ENCODE measurements at regions not wholly inside any gene's neighbourhood (a gene's known extent, or its start where the extent isn't known, plus 50 kb on each side); places are given as distances from the start of the nearest gene placed in this dataset.
"Not testable (repeated sequence)": the region's sequence is repeated elsewhere in the genome, so short reads cannot be mapped to it uniquely, and the experiment has no call there.

DNA sequence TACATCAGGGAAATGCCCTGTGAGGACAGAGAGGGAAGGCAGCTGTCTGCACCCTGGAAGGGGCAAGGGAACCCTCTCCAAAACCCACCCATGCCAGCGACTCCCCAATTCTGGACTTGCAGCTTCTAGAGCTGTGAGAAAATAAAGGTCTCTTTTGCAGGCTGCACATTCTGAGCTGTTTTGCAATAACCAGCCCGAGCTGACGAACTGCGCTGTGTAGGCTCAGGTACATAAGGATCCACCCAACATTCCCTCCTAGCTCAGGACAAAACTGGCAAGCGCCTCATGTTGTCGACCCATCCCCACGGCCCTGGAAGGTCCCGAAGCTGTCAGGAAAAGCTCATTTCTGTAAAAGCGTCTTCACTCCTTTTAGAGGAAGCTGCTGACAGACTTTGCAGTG lies 271.8 kb downstream of the CRLF2 start:
- no peak for DNase-seq

DNA sequence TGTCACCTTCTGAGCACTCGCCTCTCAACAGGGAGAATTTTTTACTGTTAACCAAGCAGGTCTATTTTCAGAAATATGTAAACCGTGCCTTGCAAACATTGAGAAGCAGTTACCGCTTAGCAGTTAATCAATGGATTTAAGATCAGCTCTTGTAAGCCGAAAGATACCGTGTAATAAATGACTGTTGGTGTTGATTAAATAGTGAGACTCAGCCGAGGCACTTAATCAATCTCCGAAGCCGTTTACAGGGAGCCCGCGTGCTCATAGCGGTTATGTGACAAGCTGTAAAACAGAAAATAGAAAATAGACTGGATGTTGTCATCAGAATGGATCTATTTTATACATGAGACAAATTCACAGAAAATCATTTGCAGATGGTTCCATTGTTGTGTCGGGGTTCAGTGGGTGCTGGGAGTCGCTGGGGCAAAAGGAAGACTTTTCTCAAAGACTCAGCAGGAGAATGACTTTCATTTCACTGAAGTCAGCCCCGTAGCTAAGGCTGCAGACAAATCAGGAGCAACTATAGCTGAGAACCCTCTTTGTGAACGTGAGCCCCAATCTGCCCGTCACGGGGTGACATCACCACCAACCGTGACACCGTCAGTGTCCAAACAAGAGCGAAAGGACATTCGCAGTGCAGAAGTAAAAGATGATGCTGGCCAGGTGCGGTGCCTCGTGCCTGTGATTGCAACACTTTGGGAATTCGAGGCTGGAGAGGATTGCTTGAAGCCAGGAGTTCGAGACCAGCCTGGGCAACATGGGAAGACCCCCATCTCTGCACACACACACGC lies 275.3 kb downstream of the CRLF2 start:
- no peak for DNase-seq

DNA sequence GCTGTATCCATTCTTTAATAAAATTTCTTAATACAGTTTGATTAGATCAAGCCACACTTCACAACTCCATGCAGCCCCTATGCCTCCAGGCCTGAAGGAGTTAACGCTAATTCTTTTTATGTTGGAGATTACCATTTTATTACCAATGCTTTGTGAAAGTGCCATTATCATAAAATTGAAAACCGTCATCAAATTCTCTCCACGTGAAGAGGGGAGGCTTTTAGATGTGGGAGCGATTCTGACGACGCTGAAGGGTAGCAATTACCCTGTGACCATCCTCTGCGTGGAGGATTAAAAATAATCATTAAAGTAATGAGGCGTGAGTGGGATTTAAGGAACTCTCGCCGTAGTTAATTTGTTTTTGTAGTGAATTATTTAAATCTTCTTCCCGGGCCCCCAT lies 278.8 kb downstream of the CRLF2 start:
- DNase-seq = no peak

DNA sequence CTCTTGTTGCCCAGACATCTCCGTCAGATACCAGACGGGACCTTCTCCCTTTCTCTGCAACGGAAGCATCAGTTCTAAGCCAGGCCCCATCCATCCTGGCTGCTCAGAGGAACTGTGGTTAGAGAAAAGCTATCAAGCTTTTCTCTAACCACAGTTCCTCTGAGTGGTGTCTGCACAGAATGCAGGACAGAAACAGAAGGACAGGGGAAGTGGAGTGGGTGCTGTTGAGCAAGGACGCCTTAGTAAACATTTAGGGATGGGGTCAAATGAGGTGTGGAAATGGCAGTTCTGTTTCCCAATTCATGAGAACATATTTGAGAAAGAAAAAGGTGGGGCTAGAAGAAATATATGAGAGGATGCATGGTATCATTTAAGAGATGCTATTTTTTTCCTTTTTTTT lies 283.8 kb downstream of the CRLF2 start:
- no peak for DNase-seq

DNA sequence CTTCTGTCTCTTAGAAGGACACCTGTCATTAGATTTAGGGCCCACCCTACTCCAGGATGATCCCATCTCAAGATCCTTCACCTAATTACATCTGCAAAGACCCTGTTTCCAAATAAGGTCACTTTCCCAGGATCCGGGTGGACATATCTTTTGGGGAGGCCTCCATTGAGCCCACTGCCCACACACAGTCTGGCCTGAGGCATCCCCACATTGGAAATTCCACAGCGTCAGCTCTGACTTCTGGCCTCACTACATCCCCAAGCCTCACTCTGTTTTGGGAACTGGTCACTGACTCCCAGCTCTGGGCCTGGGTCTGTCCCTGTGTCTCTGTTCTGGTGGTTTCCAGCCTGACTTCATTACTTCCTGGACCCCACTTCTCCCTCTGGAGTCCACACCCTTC lies 285.5 kb downstream of the CRLF2 start:
- DNase-seq = no peak

DNA sequence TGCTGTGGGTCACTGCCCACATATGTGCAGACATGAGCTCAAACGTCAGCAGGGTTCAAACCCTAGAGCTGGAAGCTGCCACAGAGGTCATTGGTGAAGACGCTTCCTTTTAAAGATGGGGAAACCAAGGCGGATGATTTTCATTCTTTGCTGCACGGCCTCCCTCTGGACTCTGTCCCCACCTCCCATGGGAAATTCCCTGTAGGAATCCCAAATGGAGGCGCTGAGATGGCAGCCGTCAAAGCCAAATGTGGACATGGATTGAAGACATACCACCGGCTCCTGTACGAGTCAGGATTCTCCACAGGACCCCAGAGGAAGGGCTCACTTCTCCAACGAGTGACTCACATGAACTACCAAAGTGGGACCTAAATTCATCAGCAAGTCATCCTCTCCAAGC lies 286.4 kb downstream of the CRLF2 start:
- DNase-seq = no peak

DNA sequence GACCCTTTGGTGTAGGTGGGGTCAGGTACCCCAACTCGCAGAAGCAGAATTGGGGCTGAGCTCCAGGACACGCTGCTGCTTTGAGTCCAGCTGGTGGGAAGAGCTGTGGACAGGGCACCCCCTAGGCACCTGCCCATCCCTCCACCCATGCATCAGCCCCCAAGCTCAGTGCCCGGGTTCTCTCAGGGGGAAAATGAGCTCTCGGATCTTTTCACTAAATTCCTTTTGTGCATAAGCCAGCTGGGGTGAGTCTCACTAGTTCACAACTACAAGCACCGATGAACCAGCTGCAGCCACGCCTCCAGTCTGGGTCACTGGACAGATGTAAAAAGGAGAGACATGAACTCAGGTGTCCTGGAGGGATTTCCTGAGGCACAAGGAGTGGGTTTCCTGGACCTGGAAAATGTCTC lies 286.8 kb downstream of the CRLF2 start:
- no peak for DNase-seq

DNA sequence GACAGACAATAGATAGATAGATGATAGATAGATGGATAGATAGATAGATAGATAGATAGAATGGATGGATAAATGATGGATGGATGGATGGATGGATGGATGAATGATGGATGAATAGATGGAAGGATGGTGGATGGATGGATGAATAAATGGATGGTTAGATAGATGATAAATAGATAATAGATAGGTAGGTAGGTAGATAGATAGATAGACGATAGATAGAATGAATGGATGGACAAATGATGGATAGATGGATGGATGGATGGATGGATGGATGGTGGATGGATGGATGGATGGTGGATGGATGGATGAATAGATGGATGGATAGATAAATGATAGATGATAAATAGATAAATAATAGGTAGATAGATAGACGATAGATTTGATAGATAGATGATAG lies 287.4 kb downstream of the CRLF2 start:
- no peak for DNase-seq

DNA sequence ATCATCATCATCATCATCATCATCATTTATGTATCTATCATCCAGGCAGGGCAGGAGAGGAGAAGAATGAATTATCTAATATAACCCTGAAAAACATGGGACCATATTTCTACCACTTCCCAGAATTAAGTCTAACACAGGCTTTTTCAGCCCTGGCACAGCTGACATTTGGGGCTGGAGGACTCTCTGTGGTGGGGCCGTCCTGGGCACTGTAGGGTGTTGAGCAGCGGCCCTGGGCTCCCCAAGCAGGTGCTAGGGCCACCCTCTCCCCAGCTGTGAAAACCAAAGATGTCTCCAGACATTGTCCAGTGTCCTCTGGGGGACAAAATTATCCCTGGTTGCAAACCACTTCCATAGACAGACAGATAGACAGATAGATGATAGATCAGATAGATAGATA lies 288.4 kb downstream of the CRLF2 start:
- no peak for DNase-seq

DNA sequence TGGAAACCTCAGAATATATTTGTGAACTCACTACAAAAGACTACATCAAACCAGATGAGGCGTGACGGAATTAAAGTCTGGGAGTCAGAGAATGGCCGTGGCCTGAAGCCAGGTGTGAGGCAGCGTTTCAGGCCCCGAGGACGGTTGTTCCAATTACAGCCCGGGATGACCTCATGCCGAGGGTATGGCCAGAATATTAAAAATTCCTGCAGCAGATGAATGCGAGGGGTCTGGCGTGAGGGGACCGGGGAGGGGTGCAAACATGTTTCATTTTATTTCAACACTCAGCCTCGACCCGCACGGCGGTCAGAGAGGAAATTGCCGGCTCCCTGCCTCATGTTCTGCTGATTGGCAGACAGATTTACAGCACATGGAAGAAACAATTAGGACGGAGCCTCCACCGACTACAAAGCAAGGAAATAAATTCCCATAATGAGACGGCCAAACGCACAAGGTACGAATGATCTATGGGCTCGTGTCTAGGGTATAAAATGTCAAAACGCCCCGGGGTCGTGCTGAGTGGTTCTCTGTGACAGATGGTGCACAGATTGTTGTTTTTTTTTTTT lies 289.7 kb downstream of the SHOX start:
- DNase-seq = no peak

DNA sequence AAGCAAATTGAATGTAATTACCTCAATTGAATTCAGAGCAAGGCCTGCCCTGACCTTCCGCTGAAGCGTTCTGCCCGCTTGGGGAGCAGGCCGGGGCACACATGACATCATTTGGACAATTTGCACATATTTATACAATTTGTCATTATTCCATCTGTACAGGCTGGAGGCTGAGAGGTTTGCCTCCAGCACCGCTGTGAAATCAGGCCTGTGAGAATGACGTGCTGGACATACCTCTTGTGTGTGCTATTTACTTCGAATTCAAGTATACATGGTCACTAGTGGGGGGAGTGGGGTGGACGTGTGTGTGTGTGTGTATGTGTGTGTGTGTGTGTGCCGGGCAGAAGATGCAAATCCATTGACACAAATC lies 285.6 kb downstream of the SHOX start:
- no peak for DNase-seq

DNA sequence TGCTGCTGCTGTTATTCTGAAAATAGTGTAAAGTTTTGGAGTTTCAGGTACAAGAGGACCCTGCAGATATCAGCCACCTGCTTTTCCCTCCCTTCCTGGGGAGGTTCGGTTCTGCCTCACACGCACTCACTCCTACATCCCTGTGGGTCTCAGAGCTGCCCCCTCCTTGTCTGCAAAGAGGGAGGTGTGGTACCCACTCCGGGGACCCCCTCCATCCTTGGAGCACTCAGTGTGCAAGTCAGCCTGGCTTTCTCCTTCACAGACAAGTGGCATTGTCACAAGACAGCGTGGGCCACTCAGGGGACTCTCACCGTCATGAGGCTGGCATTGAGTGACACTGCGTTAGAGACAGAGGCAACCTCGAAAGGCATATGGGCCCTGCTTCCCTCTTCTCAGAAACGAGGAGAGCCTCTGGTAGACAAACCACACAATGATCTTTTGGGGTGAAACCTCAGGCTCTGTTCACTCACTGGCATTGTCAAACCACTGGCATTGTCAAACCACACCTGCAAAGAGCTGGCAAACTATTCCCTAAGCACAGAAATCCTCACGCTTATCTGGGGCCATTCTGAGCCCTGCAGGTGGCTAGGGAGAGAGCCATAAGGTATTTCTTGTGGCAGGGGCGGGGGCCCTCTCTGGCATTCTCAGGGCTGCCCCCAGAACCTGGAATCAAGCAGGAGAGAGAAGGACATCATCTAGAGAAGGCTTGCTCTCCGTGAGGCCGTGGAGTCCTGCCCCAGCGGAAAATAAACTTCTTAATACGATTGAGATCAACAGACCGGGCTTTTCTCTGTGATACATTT lies 285.0 kb downstream of the SHOX start:
- no peak for DNase-seq

DNA sequence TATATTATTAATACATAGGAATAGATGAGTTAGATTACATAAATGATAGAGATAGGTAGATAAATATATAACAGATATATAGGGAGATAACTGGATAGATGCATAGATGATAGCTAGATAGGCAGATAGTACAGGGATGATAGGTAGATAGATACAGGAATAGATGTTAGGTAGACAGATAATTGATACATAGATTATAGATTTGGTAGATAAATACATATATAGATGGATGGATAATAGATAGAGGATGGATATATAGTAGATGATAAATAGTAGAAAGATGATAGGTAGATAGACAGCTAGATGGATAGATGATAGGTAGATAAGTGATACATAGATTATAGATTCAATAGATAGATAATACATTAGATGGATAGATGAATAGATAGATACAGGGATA lies 283.6 kb downstream of the SHOX start:
- no peak for DNase-seq

DNA sequence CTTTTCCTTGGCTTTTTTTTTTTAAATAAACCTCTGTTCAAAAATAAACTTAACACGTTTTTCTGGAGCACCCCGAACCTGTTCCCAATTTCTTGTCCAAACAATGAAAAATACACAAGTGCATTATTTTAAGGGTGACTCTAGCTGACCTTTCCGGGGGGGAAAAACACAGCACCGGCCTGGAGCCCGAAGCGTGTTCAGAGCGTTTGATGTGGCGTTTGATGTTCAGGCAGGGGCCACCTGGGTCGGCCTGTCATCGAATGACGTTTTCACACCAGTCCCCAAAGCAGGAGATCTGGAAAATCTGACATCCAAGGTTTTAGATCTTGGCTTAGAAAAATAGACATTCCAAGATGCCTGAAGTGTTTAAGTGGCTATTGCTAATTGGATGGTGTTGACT lies 282.1 kb downstream of the SHOX start:
- DNase-seq = no peak

DNA sequence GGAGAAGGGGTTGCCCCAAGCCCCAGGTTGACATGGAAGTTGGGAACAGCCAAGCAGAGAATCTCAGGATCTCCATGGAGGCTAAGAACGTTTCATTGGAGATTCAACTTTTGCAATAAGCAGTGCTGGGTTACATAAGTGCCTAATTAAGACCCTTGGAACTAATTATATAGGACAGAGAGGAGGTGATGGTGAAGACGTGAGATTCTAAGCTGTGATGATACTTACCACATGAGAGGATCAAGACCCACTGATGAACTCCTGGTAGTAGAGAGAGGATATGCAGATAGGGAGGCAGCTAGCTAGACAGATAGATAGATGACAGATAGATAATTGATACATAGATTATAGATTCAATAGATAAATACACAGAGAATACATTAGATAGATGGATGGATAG lies 278.5 kb downstream of the SHOX start:
- not testable (repeated sequence) for DNase-seq

DNA sequence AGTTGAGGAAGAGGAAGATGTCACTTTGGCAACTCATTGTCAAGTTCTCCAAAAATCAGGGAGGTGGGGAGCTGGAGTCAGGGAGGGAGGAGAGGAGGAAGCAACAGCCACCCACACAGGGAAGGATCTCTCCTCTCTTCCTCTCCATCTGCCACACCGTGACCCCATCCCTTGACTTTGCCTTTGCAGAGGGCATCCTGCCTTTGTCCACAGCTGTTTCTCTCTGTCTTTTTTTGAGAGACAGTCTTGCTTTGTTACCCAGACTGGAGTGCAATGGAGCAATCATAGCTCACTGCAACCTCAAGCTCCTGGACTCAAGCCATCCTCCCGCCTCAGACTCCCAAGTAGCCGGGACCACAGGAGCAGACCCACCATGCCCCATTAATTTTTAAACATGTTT lies 276.0 kb downstream of the SHOX start:
- no peak for DNase-seq

DNA sequence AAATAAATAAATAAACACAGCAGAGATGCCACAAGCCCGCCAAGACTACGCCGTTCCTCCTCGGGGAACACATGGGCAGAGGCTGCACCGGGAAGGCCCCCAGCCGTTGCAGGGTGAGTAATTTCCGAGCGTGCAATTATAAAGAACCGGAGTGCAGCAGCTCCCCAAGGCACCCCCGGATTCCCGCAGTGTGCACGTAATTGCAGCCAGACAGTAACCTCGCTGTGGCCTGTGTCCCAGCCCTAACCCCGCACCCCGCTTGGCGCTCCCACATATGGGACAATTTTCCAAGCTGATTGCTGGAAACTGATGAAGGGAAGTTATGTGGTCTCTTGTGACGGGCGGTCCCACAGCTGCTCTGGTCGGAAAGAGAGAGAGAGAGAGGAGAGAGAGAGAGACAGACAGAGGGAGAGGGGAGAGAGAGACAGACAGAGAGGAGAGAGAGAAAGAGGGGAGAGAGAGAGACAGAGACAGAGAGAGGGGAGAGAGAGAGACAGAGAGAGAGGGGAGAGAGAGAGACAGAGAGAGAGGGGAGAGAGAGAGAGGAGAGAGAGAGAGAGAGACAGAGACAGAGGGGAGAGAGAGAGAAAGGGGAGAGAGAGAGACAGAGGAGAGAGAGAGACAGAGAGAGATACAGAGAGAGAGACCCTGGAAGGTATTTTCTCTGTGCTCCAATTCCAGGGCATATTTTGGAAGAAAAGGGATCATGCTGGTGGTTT lies 275.4 kb downstream of the SHOX start:
- DNase-seq = no peak

DNA sequence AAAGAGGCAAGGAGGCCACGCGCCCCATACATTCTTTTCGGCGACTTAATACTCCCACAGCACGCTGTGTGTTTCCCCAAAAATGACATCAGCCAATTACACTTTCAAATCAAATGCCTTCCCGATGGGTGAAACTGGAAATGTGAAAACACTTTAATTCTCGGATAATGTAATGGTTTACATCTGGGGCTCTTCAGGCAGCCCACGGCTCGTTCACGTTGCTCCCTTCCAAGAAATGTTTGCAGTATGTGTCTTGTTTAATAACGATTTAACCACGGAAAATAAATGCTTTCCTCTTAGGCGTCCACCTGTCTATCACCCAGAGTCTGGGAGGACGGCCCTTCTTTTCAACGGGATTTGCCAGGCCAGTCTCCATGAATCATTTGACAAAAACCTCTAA lies 272.5 kb downstream of the SHOX start:
- DNase-seq = no peak

DNA sequence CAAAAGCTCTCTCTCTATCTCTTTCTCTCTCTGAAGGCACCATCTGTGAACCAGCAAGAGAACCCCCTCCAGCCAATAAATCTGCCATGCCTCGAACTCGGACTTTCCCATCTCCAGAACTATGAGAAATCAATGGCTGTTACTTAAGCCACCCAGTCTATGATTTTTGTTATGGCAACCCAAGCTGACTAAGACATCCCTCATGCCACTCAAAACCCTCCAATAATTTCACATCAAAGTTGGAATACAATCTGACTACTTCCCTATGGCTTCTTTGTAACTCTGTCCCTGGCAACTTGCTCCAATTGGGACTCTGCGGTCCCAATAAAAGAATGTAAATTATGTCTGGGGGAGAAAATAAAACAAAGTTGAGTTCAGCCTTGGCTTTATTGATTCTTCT lies 265.7 kb downstream of the SHOX start:
- DNase-seq = no peak

DNA sequence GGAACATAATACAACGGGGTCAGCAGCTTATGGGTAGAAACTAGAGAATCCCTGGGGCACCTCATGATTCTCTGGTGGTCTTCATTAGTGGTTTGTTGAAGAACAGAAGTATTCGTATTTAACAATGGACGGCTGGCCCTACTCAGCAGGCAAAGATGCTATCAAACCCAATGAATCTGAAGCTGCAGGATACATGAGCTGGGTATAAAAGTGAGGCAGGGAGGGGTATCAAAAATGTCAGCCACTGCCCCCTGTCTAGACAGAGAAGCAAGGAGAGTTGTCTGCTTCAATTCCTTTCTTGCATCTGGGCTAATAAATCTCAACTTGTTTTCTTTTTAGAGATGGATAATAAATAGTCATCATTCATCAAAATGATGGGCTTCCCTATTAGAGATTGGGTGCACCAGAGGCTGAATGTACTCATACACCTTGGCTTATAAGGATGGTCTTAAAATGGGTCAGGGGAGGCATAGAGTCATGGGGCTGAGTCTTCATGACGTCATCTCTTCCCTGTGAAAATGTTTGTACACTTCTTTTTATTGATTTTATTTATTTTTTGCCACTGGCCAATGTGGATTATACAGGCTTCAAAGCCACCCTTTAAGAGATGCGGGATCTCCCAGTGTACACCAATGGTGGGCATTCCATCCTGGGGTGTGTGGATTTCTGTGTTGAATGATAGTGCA lies 259.5 kb downstream of the SHOX start:
- no peak for DNase-seq

DNA sequence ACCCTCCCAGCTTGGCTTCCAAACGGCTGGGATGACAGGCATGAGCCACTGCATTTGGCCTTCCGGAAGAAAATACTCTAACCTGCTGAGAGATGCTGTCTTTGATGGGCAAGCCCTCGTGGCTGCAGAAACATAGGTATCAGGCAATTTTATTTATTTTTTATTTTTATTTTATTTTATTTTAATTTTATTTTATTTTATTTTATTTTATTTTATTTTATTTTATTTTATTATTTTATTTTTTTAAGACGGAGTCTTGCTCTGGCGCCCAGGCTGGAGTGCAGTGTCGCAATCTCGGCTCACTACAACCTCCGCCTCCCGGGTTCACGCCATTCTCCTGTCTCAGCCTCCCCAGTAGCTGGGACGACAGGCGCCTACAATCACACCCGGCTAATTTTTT lies 257.1 kb downstream of the SHOX start:
- not testable (repeated sequence) for DNase-seq

DNA sequence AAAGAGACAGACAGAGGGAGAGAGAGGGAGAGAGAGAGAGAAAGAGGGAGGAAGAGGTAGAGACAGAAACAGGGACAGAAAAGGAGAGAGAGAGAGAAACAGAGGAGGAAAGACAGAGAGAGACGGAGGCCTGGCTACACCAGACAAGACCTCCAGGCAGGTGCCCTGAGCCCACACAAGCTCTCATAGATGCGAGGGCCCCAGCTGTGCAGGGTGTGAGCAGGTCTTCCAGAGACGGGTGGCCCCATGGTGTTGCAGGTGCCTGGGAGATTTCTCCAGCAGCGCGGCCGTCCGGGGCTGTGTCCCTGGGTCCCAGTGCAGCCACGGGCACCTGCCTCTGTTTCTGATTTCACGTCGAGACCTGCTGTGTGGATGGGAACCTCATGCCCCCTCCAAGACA lies 253.0 kb downstream of the SHOX start:
- no peak for DNase-seq

All from NCI-H69 (cell line).